Heart right ventricle (tissue), 16 donors: ENCODE measurements at regions not wholly inside any gene's neighbourhood (a gene's known extent, or its start where the extent isn't known, plus 50 kb on each side); places are given as distances from the start of the nearest gene placed in this dataset.

Experiments used
- ATAC-seq, 8 donors: fragments of 200-7000 bp; cut with Tn5 transposase; one replicate each; pipeline ENCODE4 v1.9.1; 2020; ENCODE audit warnings: mild to moderate bottlenecking in 8 of 8, moderate library complexity in 8 of 8, moderate number of reproducible peaks in 1 of 8
- DNase-seq, 2 donors: peaks; one replicate each; pipeline ENCODE4 v3.0.0-alpha.2; 2020
- H3K27ac ChIP-seq, 10 donors: fragments of 200-600 bp; sonication (generic) in 2 of 10; one replicate each; pipeline versions ENCODE4 v1.5.0 to v1.8.0; 2020 to 2022; ENCODE audit warnings: mild to moderate bottlenecking in 3 of 10
- H3K27me3 ChIP-seq, 7 donors: fragments of 200-600 bp; one replicate each; pipeline ENCODE4 v1.8.0; 2021 to 2022; ENCODE audit warnings: mild to moderate bottlenecking in 2 of 7
- H3K36me3 ChIP-seq, 9 donors: fragments of 200-600 bp; sonication (generic) in 1 of 9; one replicate each; pipeline versions ENCODE4 v1.5.0 to v1.8.0; 2020 to 2022; ENCODE audit warnings: mild to moderate bottlenecking in 2 of 9
- H3K4me1 ChIP-seq, 9 donors: fragments of 200-600 bp; sonication (generic) in 1 of 9; one replicate each; pipeline versions ENCODE4 v1.5.0 to v1.8.0; 2020 to 2022; ENCODE audit warnings: mild to moderate bottlenecking in 4 of 9
- H3K4me3 ChIP-seq, 10 donors: fragments of 200-600 bp; sonication (generic) in 2 of 10; one replicate each; pipeline versions ENCODE4 v1.5.0 to v1.8.0; 2020 to 2022; ENCODE audit warnings: mild to moderate bottlenecking in 7 of 10, moderate library complexity in 2 of 10
- H3K9me3 ChIP-seq, 11 donors: fragments of 200-600 bp in 10 of 11; sonication (generic) in 2 of 11; one replicate each; pipeline versions ENCODE4 v1.5.0 to v1.8.0; 2013 to 2022; ENCODE audit warnings: mild to moderate bottlenecking in 2 of 11, control low read depth in 1 of 11, moderate library complexity in 1 of 11
- CTCF ChIP-seq, 9 donors: fragments of 200-600 bp; sonication (generic) in 2 of 9; IDR thresholded peaks; one replicate each; pipeline versions ENCODE4 v1.5.0 to v1.8.0; 2021 to 2022; ENCODE audit warnings: antibody characterized with exemption in 9 of 9, mild to moderate bottlenecking in 5 of 9, moderate library complexity in 1 of 9
- WGBS, 2 donors: extraction: QIAGEN DNeasy Blood & Tissue Kit; methylation state at CpG; one replicate each; pipeline ENCODE4 v1.1.7; 2013; ENCODE audit warnings: inconsistent platforms in 1 of 2; 5-methylcytosine and 5-hydroxymethylcytosine counted together
- intact Hi-C, 10 donors: fragments of 100-400 bp; cut with DNase I; formaldehyde crosslinking; loops; one replicate each; pipeline versions ENCODE4 v1.11.1 to v1.14.2; 2022
- donor health status: Arrhythmogenic right ventricular cardiomyopathy.
- donor health status: ischemic (EF 13 %, LVEDD 7.1; RV severe dilation, severe dysfunction).
- donor health status: healthy with polysubstance abuse.
- donor health status: DM: no; HTN: yes; CAD: no.
- donor health status: DM: no; HTN: no; CAD: no.
- donor health status: ischemic (EF 25% LVEDD 6.9; RV normal size, moderate dysfunction).
- donor health status: ischemic (EF 25% LVEDD 5.7; RV mildly dilated, moderate dysfunction).
- donor health status: healthy.
- donor health status: DM: yes; HTN: yes; CAD: no.
- donor health status: Ischemic cardiomyopathy.
- donor health status: ischemic (EF 35%, LVEDD 5.7; RV mildly dilated, moderate dysfunction).
- donor health status: nonischemic (EF 11% LVEDD 7.7; RV severe dilation, severe dysfunction).
- donor health status: DM: yes; HTN: yes; CAD: no.
- donor health status: PGD.
- donor health status: ischemic (EF 29% LVEDD 5.4; RV normal size, mild dysfunction).
- donor health status: nonischemic (EF 23%, LVEDD 6.1; RV moderate dilation, normal function).

GRCh38 chr4:100898844-100899243 is 381.0 kb upstream of the EMCN start:
- no peak for TF ChIP-seq CTCF (IDR thresholded peaks at IDR 0.05)
- Histone ChIP-seq H3K4me1 (peaks cover 0 to 6% (median 0%) of the 10 kb centered on the region in 9 donors), H3K9me3 (no peaks in the 10 kb centered on the region), H3K4me3 (no peak overlapping the region), H3K36me3 (no peaks in the 10 kb centered on the region), H3K27ac (no peak overlapping the region), H3K27me3 (no peaks in the 10 kb centered on the region)
- DNase-seq (no peak), ATAC-seq (no peak)
- intact Hi-C loops, result no loop called here

GRCh38 chr4:100895556-100896197 is 377.9 kb upstream of the EMCN start:
- ATAC-seq (no peak), DNase-seq (no peak)
- peaks cover 0 to 9% (median 2%) of the 10 kb centered on the region in 11 donors for H3K9me3 ChIP-seq
- peaks cover 0 to 6% (median 0%) of the 10 kb centered on the region in 9 donors for H3K4me1 ChIP-seq
- H3K4me3 ChIP-seq, result peak overlapping the region in 6 of 10 donors; percentile 23 to 47 (median 39)
- H3K27me3 ChIP-seq, result no peaks in the 10 kb centered on the region
- peak overlapping the region in 1 of 10 donors; percentile 37 for H3K27ac ChIP-seq
- intact Hi-C loops, result no loop called here
- 61 to 75% methylated on average over 8 of the region's 8 CpGs for WGBS, 2 donors
- H3K36me3 ChIP-seq, result no peaks in the 10 kb centered on the region
- TF ChIP-seq CTCF (IDR thresholded peaks at IDR 0.05), result no peak

GRCh38 chr4:100894339-100894870 is 376.6 kb upstream of the EMCN start:
- H3K27ac ChIP-seq, result no peak overlapping the region
- no peak for TF ChIP-seq CTCF (IDR thresholded peaks at IDR 0.05)
- intact Hi-C loops, result no loop called here
- peaks cover 0 to 6% (median 0%) of the 10 kb centered on the region in 9 donors for H3K4me1 ChIP-seq
- H3K36me3 ChIP-seq, result no peaks in the 10 kb centered on the region
- DNase-seq (no peak), ATAC-seq (no peak)
- peaks cover 0 to 14% (median 5%) of the 10 kb centered on the region in 11 donors for H3K9me3 ChIP-seq
- H3K4me3 ChIP-seq, result no peak overlapping the region
- H3K27me3 ChIP-seq, result no peaks in the 10 kb centered on the region
- 74 to 79% methylated on average over 1 of the region's 1 CpG for WGBS, 2 donors

- Histone ChIP-seq H3K4me3 (no peak overlapping the region), H3K9me3 (peaks cover 0 to 24% (median 5%) of the 10 kb centered on the region in 11 donors), H3K36me3 (no peaks in the 10 kb centered on the region), H3K4me1 (peaks cover 0 to 6% (median 0%) of the 10 kb centered on the region in 9 donors), H3K27ac (no peak overlapping the region), H3K27me3 (no peaks in the 10 kb centered on the region)
- ATAC-seq, result no peak
- 83 to 88% methylated on average over 2 of the region's 2 CpGs for WGBS, 2 donors
- intact Hi-C loops, result no loop called here
- DNase-seq, result no peak
- no peak for TF ChIP-seq CTCF (IDR thresholded peaks at IDR 0.05)
These were observed 374.0 kb upstream of the EMCN start for GRCh38 chr4:100891808-100892207.
